ENCODE measurements at regions not wholly inside any gene's neighbourhood (a gene's known extent, or its start where the extent isn't known, plus 50 kb on each side); places are given as distances from the start of the nearest gene placed in this dataset.

GRCh38 chr21:15400905-15401304, 328.9 kb upstream of the USP25 start:
- Histone ChIP-seq H4K20me1 (ENCODE audit: insufficient read depth, low read length) (no peaks in the 10 kb centered on the region), H3K27ac (ENCODE audit: extremely low read length, insufficient read depth, low read length) (no peak overlapping the region), H3K79me2 (ENCODE audit: insufficient read depth, low read length) (no peaks in the 10 kb centered on the region), H3K9ac (ENCODE audit: insufficient read depth, low read depth, low read length) (no peak overlapping the region), H3K4me2 (ENCODE audit: low read depth, low read length) (no peak overlapping the region), H3K9me3 (ENCODE audit: low read length) (no peaks in the 10 kb centered on the region), H3K4me3 (replicated peaks in 1 of 3; ENCODE audit: insufficient read depth in 1 of 3, low read depth in 2 of 3, low read length in 3 of 3) (no peak overlapping the region), H3K27me3 (ENCODE audit: control insufficient read depth in 1 of 2, insufficient read depth in 2 of 2, low read length in 2 of 2) (no peaks in the 10 kb centered on the region), H2AFZ (ENCODE audit: low read length) (no peak overlapping the region), H3K36me3 (replicated peaks in 1 of 2; ENCODE audit: control insufficient read depth in 1 of 2, insufficient read depth in 2 of 2, low read length in 2 of 2) (no peaks in the 10 kb centered on the region), H3K4me1 (ENCODE audit: insufficient read depth, low read length) (peaks cover 18% of the 10 kb centered on the region)
- intact Hi-C loops (cut with micrococcal nuclease; ENCODE audit: unreplicated experiment): no loop called here
- in situ Hi-C loops (cut with HindIII; ENCODE audit: extremely low pct_ligation_motif_present, low pct_unique_long_range_greater_than_20kb): no loop called here
- FAIRE-seq: no peak
- peak; percentile 53 for DNase-seq (ENCODE audit: low spot score)
- WGBS (ENCODE audit: low lambda C conversion rate): 53% methylated on average over 1 of the region's 1 CpG
- POLR2A ChIA-PET: interaction anchor here (1.4 kb wide), 1 partner anchor 43 kb away, joined by 3 read pairs; no protein-coding TSS in a partner anchor
- no TSS peak for BruUV-seq (replicated peaks)
- CTCF ChIA-PET (ENCODE audit: low intra/inter-chr PET ratio, low total read pairs): no interaction called here
- ATAC-seq: peak; percentile 75
- TF ChIP-seq SOX13 (IDR thresholded peaks at IDR 0.05): no peak
- peak in 1 of 2 experiments; percentile 57; a peak in 2 of 4 replicates for TF ChIP-seq SOX13 (CRISPR knock-in tag; conservative IDR thresholded peaks at IDR 0.05 in 1 of 2, IDR thresholded peaks at IDR 0.05 in 1 of 2)
- no peak for TF ChIP-seq NR0B2 (CRISPR knock-in tag; IDR thresholded peaks at IDR 0.05)
- TF ChIP-seq ZEB1 (IDR thresholded peaks at IDR 0.05; ENCODE audit: insufficient replicate concordance, low read depth): no peak
- TF ChIP-seq NR2C2 (CRISPR knock-in tag; IDR thresholded peaks at IDR 0.05; ENCODE audit: borderline replicate concordance): no peak
- TF ChIP-seq, protein P1, sequence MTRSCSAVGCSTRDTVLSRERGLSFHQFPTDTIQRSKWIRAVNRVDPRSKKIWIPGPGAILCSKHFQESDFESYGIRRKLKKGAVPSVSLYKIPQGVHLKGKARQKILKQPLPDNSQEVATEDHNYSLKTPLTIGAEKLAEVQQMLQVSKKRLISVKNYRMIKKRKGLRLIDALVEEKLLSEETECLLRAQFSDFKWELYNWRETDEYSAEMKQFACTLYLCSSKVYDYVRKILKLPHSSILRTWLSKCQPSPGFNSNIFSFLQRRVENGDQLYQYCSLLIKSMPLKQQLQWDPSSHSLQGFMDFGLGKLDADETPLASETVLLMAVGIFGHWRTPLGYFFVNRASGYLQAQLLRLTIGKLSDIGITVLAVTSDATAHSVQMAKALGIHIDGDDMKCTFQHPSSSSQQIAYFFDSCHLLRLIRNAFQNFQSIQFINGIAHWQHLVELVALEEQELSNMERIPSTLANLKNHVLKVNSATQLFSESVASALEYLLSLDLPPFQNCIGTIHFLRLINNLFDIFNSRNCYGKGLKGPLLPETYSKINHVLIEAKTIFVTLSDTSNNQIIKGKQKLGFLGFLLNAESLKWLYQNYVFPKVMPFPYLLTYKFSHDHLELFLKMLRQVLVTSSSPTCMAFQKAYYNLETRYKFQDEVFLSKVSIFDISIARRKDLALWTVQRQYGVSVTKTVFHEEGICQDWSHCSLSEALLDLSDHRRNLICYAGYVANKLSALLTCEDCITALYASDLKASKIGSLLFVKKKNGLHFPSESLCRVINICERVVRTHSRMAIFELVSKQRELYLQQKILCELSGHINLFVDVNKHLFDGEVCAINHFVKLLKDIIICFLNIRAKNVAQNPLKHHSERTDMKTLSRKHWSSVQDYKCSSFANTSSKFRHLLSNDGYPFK (CRISPR knock-in tag; IDR thresholded peaks at IDR 0.05; ENCODE audit: borderline replicate concordance): no peak
- TF ChIP-seq ATF2 (CRISPR knock-in tag; IDR thresholded peaks at IDR 0.05): no peak
- no peak for TF ChIP-seq ZNF225 (CRISPR knock-in tag; IDR thresholded peaks at IDR 0.05)
- 0 out of 2 replicates have a peak, but pooled peaks have one; percentile 24 for TF ChIP-seq RCOR2 (CRISPR knock-in tag; IDR thresholded peaks at IDR 0.05)
- no peak for TF ChIP-seq ATF7-NPFF (CRISPR knock-in tag; IDR thresholded peaks at IDR 0.05; ENCODE audit: low read depth)
- peak; percentile 56; the same call in 1 of the 2 replicates for TF ChIP-seq SOX5 (CRISPR knock-in tag; IDR thresholded peaks at IDR 0.05; ENCODE audit: borderline replicate concordance)
- peak; percentile 89 for TF ChIP-seq FOSL2 (CRISPR knock-in tag; IDR thresholded peaks at IDR 0.05)
